ENCODE measurements at regions not wholly inside any gene's neighbourhood (a gene's known extent, or its start where the extent isn't known, plus 50 kb on each side); places are given as distances from the start of the nearest gene placed in this dataset.

DNA sequence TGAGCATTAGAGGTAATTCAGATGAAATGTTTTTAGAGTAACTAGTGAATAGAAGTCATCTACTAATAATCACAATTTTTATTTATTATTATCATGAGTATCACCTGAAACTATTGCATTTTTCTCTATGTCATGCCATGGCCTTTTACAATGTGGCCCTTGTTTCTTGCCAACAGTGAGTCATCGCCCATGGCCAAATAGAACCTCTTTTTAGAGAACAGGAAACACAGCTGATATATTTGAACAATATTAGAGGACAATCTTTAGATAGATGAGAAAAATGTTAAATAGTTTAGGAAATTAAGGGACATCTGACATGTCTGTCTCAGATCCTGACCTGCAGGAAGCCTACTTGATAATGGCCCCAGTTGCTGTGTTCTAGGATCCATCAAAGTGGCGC is 1584.4 kb upstream of the GOT2 start:
- Mint-ChIP-seq H3K27me3 (ENCODE audit: low read depth) (no peaks in the 10 kb centered on the region), H3K36me3 (ENCODE audit: low read depth) (no peaks in the 10 kb centered on the region), H3K4me3 (no peak overlapping the region), H3K4me1 (no peaks in the 10 kb centered on the region), H3K27ac (no peak overlapping the region), H3K9me3 (no peaks in the 10 kb centered on the region)
- TF ChIP-seq, protein P1, sequence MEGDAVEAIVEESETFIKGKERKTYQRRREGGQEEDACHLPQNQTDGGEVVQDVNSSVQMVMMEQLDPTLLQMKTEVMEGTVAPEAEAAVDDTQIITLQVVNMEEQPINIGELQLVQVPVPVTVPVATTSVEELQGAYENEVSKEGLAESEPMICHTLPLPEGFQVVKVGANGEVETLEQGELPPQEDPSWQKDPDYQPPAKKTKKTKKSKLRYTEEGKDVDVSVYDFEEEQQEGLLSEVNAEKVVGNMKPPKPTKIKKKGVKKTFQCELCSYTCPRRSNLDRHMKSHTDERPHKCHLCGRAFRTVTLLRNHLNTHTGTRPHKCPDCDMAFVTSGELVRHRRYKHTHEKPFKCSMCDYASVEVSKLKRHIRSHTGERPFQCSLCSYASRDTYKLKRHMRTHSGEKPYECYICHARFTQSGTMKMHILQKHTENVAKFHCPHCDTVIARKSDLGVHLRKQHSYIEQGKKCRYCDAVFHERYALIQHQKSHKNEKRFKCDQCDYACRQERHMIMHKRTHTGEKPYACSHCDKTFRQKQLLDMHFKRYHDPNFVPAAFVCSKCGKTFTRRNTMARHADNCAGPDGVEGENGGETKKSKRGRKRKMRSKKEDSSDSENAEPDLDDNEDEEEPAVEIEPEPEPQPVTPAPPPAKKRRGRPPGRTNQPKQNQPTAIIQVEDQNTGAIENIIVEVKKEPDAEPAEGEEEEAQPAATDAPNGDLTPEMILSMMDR (IDR thresholded peaks at IDR 0.05; ENCODE audit: unreplicated experiment in 3 of 3), result no peak

DNA sequence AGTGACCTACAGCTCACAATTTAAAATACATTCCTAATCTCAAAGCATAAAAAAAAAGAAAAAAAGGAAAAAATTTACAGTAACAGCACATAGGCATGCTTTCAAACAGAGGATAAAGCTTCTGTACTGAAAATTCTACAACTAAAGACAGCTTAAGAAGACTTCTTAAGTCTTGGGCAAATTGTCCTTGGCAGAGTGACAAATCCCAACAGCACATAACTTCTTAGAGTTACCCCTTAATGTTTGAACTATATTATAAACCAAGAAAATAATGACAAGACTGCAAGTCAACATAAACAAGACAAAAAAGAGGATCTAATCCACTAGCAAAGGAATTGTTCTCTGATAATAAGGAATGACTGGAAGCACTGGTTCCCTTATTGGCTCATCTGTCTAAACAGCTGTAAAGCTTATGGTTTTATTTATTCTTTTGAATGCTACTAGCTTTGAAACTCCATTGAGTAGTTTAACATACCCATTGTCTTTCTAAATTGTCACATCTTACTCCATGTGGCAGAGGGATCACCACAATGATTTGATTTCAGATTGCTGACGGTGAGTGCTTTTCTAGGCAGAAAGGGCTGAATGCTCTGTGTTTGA is 1576.8 kb upstream of the GOT2 start:
- no peaks in the 10 kb centered on the region for H3K9me3 Mint-ChIP-seq
- H3K27ac Mint-ChIP-seq, result no peak overlapping the region
- peaks cover 4% of the 10 kb centered on the region for H3K27me3 Mint-ChIP-seq (ENCODE audit: low read depth)
- H3K4me3 Mint-ChIP-seq, result no peak overlapping the region
- no peaks in the 10 kb centered on the region for H3K4me1 Mint-ChIP-seq
- TF ChIP-seq, protein P1 (IDR thresholded peaks at IDR 0.05; ENCODE audit: unreplicated experiment in 3 of 3), result no peak
- no peaks in the 10 kb centered on the region for H3K36me3 Mint-ChIP-seq (ENCODE audit: low read depth)

DNA sequence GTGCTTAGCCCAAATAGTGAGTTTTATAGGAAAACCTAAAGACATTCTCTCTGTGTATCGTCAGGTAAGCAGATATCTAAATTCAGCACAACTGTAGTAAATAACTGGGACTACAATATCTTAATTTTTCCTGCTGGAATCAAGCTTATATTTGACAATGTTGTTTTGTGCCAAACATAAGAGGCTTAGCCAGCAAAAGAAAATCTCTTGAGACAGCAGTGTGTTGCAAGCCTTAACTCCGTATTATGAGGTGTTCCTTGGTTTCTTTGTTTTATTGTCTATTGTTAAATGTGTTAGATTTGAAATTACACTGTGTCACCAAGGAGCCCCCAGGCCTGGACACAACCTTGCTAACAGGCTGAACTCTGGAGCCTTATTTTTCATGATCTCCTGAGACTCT is 1570.6 kb upstream of the GOT2 start:
- Mint-ChIP-seq H3K4me3 (no peak overlapping the region), H3K27ac (no peak overlapping the region), H3K9me3 (no peaks in the 10 kb centered on the region), H3K36me3 (ENCODE audit: low read depth) (no peaks in the 10 kb centered on the region), H3K4me1 (no peaks in the 10 kb centered on the region), H3K27me3 (ENCODE audit: low read depth) (peaks cover 4% of the 10 kb centered on the region)
- TF ChIP-seq, protein P1 (IDR thresholded peaks at IDR 0.05; ENCODE audit: unreplicated experiment in 3 of 3), result no peak

DNA sequence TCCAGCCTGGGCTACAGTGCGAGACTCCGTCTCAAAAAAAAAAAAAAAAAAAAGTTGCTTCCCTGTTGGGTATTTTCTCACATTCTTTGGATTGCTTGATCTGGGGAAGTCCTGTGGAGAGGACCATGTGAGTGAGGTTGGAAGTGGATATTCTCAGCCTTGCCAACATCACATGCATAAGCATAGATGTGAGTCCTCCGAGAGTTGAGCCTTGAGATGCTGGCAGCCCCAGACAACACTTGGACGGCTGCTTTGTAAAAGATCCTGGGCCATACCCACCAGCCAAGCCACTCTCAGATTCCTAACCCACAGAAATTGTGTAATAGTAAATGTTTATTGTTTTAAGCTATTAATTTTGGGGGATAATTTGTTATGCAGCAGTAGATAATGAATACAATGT is 1570.0 kb upstream of the GOT2 start:
- Mint-ChIP-seq H3K27ac (no peak overlapping the region), H3K4me1 (no peaks in the 10 kb centered on the region), H3K27me3 (ENCODE audit: low read depth) (peaks cover 4% of the 10 kb centered on the region), H3K36me3 (ENCODE audit: low read depth) (no peaks in the 10 kb centered on the region), H3K4me3 (no peak overlapping the region), H3K9me3 (no peaks in the 10 kb centered on the region)
- TF ChIP-seq, protein P1 (IDR thresholded peaks at IDR 0.05; ENCODE audit: unreplicated experiment in 3 of 3), result no peak

DNA sequence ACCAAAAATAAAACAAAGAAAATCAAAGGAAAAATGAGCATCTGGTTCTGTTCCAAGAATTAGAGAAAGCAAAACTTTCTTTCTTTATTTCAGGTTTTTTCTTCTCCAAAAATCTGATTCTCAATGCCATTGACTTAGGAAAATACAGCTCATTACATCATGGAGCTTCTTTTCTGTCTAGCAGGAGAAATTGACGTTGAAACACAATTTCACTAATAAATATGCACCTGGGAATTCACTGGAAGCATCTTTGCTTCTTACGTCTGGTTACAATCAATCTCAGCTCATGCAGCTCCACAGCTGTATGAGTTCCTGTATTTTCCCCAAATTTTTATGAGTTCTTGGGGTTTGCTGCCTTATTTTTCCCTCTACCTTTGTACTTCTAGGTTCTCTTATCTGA is 1568.6 kb upstream of the GOT2 start:
- TF ChIP-seq, protein P1 (IDR thresholded peaks at IDR 0.05; ENCODE audit: unreplicated experiment in 3 of 3), result no peak
- Mint-ChIP-seq H3K4me1 (no peaks in the 10 kb centered on the region), H3K36me3 (ENCODE audit: low read depth) (no peaks in the 10 kb centered on the region), H3K4me3 (no peak overlapping the region), H3K9me3 (no peaks in the 10 kb centered on the region), H3K27me3 (ENCODE audit: low read depth) (no peaks in the 10 kb centered on the region), H3K27ac (no peak overlapping the region)

DNA sequence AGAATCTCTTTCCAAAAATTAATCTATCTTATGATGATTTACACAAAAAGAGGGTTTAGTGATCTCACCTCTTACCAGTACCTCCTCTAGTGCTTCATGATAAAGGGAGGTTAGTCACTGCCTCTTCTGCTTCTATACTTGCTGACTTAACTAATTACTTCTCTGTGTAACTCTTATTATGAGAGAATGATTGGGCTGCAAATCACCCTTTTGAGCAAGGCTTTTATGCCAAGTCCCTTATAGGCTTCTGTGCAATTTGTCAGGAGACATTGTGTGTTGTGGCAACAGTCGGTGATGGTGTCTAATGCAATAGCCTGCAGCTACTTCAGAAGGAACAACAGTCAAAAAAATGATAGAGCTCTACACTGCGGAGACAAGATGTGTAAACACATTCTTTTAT is 1568.1 kb upstream of the GOT2 start:
- TF ChIP-seq, protein P1 (IDR thresholded peaks at IDR 0.05; ENCODE audit: unreplicated experiment in 3 of 3), result no peak

More for the DNA sequence above, 1568.1 kb upstream of the GOT2 start:
- no peaks in the 10 kb centered on the region for H3K27me3 Mint-ChIP-seq (ENCODE audit: low read depth)
- no peak overlapping the region for H3K4me3 Mint-ChIP-seq
- H3K9me3 Mint-ChIP-seq, result no peaks in the 10 kb centered on the region
- no peaks in the 10 kb centered on the region for H3K4me1 Mint-ChIP-seq
- no peak overlapping the region for H3K27ac Mint-ChIP-seq
- H3K36me3 Mint-ChIP-seq (ENCODE audit: low read depth), result no peaks in the 10 kb centered on the region

All from nephron (organoid).